Suppressor macrophage treated with lipopolysaccharide for 1 hour (primary cell): ENCODE measurements at regions not wholly inside any gene's neighbourhood (a gene's known extent, or its start where the extent isn't known, plus 50 kb on each side); places are given as distances from the start of the nearest gene placed in this dataset.

ENCODE experiments used
- DNase-seq, 3 donors: peaks; one replicate each; pipeline ENCODE4 v3.0.0-alpha.2; 2020 to 2022

DNA sequence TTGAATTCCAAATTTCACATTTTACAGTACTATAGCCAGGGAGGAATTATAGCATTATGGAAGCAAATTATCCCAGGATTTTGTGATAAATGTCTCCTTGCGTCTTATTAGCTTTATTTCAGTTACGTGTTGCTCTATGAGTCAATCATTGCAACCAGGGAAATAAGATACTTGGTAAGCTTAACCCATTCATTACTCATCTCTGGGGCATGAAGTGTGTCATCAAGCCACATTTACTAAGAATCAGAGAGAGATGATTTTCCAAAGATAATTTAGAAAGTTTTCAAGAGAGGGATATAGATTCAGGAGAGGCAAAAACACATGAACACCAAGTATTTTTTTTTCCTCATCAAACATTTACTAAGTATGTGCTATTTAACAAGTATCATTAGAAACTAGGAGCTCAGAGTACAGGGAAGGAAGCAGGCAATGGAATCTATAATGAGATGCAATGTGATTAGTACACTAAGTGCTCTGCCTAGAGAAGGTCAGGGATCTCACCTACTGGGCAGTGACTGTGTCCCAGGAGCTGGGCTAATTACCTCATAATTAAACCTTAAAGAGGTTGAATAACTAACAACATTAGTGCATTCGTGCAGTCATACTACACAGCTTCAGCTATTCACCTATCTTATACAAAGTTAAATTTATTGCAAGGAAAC is 217.8 kb upstream of the NXPH2 start:
- no peak for DNase-seq

GRCh38 chr2:138997346-138997745 is 217.2 kb upstream of the NXPH2 start:
- DNase-seq, result no peak

DNA sequence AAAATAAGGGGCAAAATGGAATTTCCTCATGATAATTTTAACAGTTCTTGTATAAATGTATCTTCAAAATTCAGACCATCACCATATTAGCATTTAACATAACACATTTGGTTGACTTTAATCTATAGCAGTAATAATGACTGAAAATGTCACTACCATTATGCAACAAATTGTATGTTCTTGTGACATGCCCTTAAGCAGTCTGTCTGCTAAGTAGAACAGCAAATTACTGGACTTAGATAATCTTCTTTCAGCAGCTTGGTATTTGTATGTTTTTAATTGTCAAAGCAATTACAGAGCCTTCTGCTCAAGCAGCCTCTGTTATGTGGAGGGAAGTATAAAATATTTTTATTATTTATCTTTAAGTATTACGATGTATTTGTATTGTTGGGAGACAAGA is 214.3 kb upstream of the NXPH2 start:
- no peak for DNase-seq

DNA sequence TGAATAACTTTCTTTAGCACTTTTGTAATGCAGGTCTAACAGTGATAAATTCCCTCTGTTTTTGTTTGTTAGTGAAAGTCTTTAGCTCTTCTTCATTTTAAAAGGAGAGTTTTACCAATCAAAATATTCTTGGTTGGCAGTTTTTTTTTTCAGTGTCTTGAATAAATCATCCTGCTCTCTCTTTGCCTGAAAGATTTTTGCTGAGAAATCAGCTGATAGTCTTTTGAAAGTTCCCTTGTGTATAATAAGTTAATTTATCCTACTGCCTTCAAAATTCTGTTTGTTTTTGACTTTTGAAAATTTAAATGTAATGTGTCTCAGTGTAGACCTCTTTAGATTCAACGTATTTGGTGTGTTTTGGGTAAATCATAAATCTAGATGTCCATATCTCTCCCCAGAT is 205.7 kb upstream of the NXPH2 start:
- no peak for DNase-seq

DNA sequence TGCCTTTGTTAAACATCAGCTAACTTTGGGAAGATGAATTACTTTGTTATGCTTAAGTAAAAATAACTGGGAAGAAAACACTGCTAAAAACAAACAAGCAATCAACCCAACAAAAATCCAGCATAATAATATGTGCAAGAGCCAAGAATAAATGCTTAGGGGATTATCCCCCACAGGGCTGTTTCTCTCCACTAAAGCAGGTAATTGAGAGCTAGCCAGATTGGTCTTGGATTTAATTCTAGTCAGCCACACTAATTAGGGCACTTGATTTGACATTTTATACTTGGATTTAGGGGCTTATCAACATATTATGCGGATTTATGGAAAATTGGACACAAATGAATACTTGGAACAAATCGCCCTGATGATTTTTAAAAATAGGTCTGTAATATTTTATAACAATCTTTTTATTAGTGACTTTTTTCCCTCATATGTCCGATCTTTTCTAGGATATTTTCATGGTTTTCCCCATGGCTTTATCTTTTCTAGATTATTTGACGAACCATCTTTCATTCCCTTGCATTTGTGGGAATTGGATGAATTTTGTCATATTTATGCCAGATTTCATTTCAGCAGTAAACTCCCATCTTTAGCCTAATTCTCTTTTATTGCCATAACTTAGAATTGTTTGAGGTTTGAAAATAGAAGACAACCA is 199.1 kb upstream of the NXPH2 start:
- DNase-seq, result no peak

- no peak for DNase-seq
Measured at GRCh38 chr2:138974651-138975050, 194.5 kb upstream of the NXPH2 start.

- no peak for DNase-seq
Measured at GRCh38 chr2:138964418-138964817, 184.2 kb upstream of the NXPH2 start.

- DNase-seq, result no peak
Measured at GRCh38 chr2:138962686-138963085, 182.5 kb upstream of the NXPH2 start.

DNA sequence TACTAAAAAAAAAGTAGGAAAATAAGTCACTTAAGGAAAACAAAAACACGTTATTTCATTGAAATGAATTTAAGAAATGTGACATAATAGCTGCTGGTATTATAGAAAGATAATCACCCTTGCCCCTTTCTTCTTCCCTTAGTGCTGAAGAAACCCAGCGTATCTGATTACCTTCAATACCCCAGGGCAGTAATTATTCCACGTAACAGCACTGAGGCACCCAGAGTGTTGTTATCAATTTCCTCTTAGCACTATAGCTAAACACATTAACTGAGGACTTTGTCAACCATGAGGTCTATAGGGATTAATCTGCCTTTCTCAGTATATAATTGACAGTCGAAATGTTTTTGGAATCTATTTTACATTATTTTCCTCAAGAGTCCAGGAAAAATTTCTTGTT is 180.0 kb upstream of the NXPH2 start:
- DNase-seq, result no peak

- no peak for DNase-seq
Measured at GRCh38 chr2:138959031-138959430, 178.8 kb upstream of the NXPH2 start.

DNA sequence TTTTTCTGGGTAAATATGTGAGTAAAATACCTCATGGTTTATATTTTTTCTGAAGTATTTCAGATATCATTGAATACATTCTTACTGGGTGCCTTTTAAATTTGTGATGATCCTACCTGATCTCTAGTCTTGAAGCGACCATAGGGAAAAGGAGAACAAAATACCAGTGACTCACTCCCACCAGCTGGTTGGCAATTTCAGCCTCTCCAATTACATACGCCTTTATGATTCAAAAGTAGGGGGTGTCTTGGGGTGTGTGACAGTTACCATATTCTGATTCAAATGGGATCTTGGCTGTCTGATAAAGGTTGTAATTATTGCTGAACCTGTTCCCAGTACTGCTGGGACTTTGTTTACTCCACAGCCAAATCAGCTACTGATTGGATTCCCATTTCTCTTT is 175.9 kb upstream of the NXPH2 start:
- DNase-seq, result no peak

DNA sequence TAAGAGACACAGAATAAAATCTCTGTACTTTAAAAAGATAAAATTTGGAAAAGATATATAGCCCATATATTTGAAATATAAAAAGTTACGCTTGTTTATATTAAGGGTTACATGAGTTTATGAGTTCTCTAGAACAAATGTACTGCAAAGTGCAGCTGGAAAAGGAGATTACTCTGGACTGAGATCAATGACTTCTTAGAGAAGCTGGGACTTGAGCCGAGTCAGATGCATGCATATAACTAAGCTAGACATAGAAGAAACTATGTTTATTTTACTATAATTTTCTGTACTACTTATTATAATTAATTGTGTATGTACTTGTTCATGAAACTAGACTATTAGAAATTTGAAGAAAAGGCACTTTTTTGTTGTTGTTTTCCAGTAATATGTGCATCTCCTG is 170.3 kb upstream of the NXPH2 start:
- DNase-seq, result no peak

GRCh38 chr2:138949517-138949916 is 169.3 kb upstream of the NXPH2 start:
- no peak for DNase-seq

DNA sequence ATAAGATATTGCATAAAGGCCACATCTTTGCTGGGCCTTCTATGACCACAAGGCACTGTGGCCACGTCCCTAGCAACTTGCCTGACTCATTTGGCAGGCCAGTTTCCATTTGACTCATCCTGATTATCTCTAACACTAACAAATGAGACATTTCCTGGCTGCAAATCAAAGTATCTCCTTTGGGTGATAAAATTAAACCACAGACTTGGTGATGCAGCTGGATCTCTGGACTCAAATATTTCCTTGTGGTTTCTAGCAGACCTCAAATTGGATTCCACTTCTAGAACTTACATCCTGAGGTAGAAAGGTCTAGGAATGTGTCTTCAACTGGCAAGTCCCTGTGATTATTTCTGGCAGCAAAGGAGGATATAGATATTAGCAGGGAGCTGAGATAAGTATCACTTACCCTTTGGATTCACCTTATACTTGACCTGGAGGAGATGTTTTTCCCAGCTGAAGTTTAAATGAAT is 167.9 kb upstream of the NXPH2 start:
- no peak for DNase-seq

DNA sequence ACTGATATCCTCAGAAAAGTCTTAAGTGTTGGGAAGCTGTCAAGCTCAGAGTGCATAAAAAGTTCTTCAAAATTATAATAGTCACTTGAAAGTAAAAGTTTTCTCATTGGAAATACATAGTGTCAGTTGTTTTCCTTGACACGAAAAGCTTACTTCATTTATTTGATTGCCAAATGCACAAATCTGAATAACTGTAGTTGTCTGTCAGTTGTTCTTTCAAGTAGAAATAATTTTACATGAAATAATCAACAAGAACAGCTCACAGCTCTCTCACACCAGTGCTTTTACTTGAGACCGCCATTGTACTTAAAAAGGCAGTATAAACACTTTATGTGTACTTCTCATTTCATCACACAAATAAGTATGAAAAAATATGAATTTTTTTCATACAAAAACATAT is 163.3 kb upstream of the NXPH2 start:
- DNase-seq, result no peak

DNA sequence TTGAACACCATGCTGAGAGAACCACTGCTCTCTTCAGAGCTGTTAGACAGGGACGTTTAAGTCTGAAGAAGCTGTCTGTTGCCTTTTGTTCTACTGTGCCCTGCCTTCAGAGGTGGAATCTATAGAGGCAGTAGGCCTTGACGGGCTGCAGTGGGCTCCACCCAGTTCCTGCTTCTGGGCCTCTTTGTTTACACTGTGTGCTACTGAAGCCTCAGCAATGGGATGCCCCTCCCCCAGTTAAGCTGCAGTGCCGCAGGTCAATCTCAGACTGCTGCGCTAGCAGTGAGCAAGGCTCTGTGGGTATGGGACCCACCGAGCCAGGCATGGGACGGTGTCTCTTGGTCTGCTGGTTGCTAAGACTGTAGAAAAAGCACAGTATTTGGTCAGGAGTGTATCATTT is 162.3 kb upstream of the NXPH2 start:
- no peak for DNase-seq

GRCh38 chr2:138931284-138932256 is 151.4 kb upstream of the NXPH2 start:
- DNase-seq, result no peak

DNA sequence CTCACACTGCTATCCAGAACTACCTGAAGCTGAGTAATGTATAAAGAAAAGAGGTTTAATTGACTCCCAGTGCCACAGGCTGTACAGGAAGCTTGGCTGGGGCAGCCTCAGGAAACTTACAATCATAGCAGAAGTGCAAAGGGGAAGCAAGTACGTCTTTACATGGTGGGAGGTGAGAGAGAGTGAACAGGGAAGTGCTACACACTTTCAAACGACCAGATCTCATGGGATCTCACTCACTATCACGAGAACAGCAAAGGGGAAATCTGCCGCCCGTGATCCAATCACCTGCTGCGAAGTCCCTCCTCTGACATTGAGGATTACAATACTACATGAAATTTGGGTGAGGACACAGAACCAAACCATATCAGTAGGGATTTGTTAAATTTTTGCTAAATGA is 150.4 kb upstream of the NXPH2 start:
- no peak for DNase-seq

GRCh38 chr2:138928374-138929021 is 148.3 kb upstream of the NXPH2 start:
- no peak for DNase-seq

- peak in 1 of 3 donors; percentile 2 for DNase-seq
Measured at GRCh38 chr2:138922973-138923563, 142.9 kb upstream of the NXPH2 start.

DNA sequence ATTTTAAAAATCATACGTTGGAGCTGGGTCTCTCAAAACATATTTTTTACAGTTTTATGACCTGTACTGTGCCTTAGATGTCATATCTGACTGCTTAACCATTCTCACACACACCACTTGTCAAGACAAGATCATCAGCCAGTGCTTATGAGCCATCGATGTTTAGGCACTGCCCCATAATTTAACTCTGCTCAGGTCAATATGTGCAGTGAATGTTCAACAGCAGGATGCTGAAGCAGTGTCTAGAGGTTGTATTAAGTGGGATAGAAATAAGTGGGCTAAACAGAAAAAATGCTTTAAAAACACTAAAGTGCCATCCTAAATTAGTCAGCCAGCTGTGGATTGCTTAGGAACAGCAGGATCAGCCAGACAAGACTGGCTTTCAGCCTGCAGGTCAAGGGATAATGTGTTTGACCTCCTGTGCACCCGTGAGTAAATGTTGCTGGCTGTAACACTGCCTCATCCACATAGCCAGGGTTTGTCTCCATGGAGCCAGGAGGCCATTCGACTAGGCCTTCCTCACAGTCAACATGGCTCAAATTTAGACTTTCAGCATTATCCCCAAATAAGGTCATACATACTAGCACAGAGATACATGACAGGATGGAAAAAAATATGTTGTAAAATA is 139.0 kb upstream of the NXPH2 start:
- DNase-seq, result no peak

GRCh38 chr2:138910427-138910826 is 130.2 kb upstream of the NXPH2 start:
- no peak for DNase-seq
